Ovary (tissue), 7 donors: ENCODE measurements at regions not wholly inside any gene's neighbourhood (a gene's known extent, or its start where the extent isn't known, plus 50 kb on each side); places are given as distances from the start of the nearest gene placed in this dataset. TPM values are rescaled to one million over a fixed set of nuclear protein-coding genes. Genes with fewer than 3 reads are reported as not detected.
A peak's percentile ranks its signal among the peaks of the same experiment; 100 is the strongest.

ENCODE experiments used
- DNase-seq, 5 donors: peaks; one replicate each; pipeline ENCODE4 v3.0.0-alpha.2; 2019 to 2020
- H3K27ac ChIP-seq, 2 donors: fragments of 200-600 bp; one replicate each; pipeline versions ENCODE4 v1.5.1 to v1.8.0; 2019 to 2022
- H3K27me3 ChIP-seq: fragments of 200-600 bp; one replicate; pipeline ENCODE4 v1.8.0; 2022
- H3K36me3 ChIP-seq: fragments of 200-600 bp; sonication (generic); one replicate; pipeline ENCODE4 v1.5.1; 2019
- H3K4me1 ChIP-seq: one replicate; pipeline ENCODE4 v1.8.1; 2013; ENCODE audit warnings: mild to moderate bottlenecking, moderate library complexity; ENCODE audit not compliant: insufficient read depth
- H3K4me3 ChIP-seq: fragments of 200-600 bp; sonication (generic); one replicate; pipeline ENCODE4 v1.5.1; 2017
- H3K9me3 ChIP-seq, 2 donors: fragments of 200-600 bp in 1 of 2; sonication (generic) in 1 of 2; one replicate each; pipeline versions ENCODE4 v1.5.1 to v1.8.1; 2013 to 2019; ENCODE audit warnings: mild to moderate bottlenecking in 1 of 2, moderate library complexity in 1 of 2
- EP300 ChIP-seq: sonication (generic); formaldehyde crosslinking; IDR thresholded peaks from one replicate; pipeline ENCODE4 v1.6.1; 2017; ENCODE audit warnings: antibody characterized with exemption
- POLR2A ChIP-seq: fragments of 450-650 bp; IDR thresholded peaks from one replicate; pipeline ENCODE4 v1.6.1; 2017; ENCODE audit warnings: antibody characterized with exemption, mild to moderate bottlenecking, moderate library complexity
- WGBS, 3 donors: extraction: QIAGEN DNeasy Blood & Tissue Kit in 1 of 3; methylation state at CpG; one replicate each; pipeline versions ENCODE4 v1.1.5 to v1.1.7; 2013 to 2017; 5-methylcytosine and 5-hydroxymethylcytosine counted together
- intact Hi-C, 4 donors: fragments of 100-400 bp; cut with DNase I; formaldehyde crosslinking; loops; one replicate each; pipeline versions ENCODE4 v1.11.0 to v1.15.1; 2022 to 2023
- microRNA counts: library from miRNA; unstranded; fragments of <30 nt; microRNA quantifications from one replicate; lab custom pipeline; 2016
- microRNA-seq, 3 donors: library from miRNA; unstranded; fragments of <30 nt; microRNA quantifications; one replicate each; pipeline versions ENCODE4 to v1.2.0, GENCODE V29; 2019 to 2020
- small RNA-seq: library from RNA; depleted of rRNA; stranded (forward); fragments of <200 nt; gene quantifications from one replicate; pipeline ENCODE3, GENCODE V24; 2016
- TF ChIP-seq, protein P1 (sequence below), 3 donors: fragments of 450-650 bp in 2 of 3; fragments of 200-600 bp in 1 of 3; IDR thresholded peaks; one replicate each; pipeline versions ENCODE4 v1.5.1 to v1.8.0; 2016 to 2022; ENCODE audit warnings: antibody characterized with exemption in 3 of 3, mild to moderate bottlenecking in 1 of 3
- donor health status: DM: no; HTN: no; CAD: no; lungs with moderate emphysema.
- donor health status: DM: no; HTN: no; CAD: no.
- donor health status: Bipolar disorder and iron deficiency.
- donor health status: DM: no; HTN: no; CAD: no.
- donor health status: DM: yes; HTN: yes; CAD: no.

DNA sequence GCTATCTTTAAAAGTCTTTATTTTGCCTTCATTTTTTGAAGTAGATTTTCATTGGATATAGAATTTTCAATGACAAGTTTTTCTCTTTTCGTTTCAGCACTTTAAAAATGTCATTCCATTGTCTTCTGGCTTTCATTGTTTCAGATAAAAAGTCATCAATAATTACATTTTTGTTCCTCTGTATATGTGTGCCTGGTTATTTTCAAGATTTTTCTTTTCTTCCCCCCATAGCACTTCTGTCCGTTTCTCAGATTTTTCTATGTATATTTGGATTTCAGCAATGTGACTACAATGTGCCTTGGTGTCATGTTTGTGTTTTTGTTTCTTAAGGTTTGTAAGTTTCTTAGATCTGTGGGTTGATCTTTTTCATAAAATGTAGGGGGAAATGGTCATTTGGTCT lies 66.3 kb upstream of the HSD17B12 start:
- H3K4me1 ChIP-seq: no peaks in the 10 kb centered on the region
- no peak overlapping the region for H3K27ac ChIP-seq
- no peaks in the 10 kb centered on the region for H3K36me3 ChIP-seq
- H3K4me3 ChIP-seq: no peak overlapping the region
- TF ChIP-seq EP300 (no peak), POLR2A (no peak)
- TF ChIP-seq, protein P1, sequence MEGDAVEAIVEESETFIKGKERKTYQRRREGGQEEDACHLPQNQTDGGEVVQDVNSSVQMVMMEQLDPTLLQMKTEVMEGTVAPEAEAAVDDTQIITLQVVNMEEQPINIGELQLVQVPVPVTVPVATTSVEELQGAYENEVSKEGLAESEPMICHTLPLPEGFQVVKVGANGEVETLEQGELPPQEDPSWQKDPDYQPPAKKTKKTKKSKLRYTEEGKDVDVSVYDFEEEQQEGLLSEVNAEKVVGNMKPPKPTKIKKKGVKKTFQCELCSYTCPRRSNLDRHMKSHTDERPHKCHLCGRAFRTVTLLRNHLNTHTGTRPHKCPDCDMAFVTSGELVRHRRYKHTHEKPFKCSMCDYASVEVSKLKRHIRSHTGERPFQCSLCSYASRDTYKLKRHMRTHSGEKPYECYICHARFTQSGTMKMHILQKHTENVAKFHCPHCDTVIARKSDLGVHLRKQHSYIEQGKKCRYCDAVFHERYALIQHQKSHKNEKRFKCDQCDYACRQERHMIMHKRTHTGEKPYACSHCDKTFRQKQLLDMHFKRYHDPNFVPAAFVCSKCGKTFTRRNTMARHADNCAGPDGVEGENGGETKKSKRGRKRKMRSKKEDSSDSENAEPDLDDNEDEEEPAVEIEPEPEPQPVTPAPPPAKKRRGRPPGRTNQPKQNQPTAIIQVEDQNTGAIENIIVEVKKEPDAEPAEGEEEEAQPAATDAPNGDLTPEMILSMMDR (IDR thresholded peaks at IDR 0.05): no peak
- H3K27me3 ChIP-seq: no peaks in the 10 kb centered on the region
- intact Hi-C loops: no loop called here
- no peak for DNase-seq
- WGBS, 3 donors: 72 to 79% (median 73%) methylated on average over 2 of the region's 2 CpGs
- H3K9me3 ChIP-seq: no peaks in the 10 kb centered on the region

DNA sequence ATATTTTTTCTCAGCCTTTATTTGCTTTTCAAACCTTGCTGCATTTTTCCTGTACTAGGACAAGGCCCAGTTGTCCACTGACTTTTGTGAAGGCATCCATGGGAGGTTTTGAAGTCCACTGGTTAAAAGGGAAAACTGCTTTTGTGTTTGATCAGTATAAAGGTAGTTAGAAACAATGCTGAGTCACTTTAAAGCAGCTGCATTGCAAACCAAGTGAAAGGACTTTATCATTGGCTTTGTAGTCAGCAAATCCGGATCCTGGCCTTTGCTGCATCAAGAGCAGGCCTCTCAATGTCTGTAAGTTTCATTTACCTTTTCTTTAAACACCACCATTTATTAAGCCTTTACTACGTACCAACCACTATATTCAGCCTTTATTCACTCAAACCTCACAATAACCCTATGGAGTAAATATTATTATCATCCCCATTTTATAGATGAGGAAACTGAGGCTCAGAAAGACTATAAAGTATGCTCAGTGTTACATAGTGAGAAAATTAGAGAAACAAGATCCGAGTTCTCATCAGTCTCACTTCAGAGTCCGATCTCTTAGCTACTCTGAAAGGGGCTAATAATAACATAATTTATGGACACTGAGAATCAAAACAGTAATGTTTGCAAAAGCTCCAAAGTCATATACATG lies 60.6 kb upstream of the HSD17B12 start:
- H3K36me3 ChIP-seq: no peaks in the 10 kb centered on the region
- 81 to 92% (median 81%) methylated on average over 4 of the region's 4 CpGs for WGBS, 3 donors
- TF ChIP-seq, protein P1 (IDR thresholded peaks at IDR 0.05): no peak
- TF ChIP-seq EP300 (no peak), POLR2A (no peak)
- no peak overlapping the region for H3K4me3 ChIP-seq
- intact Hi-C loops: no loop called here
- H3K27ac ChIP-seq: no peak overlapping the region
- no peaks in the 10 kb centered on the region for H3K27me3 ChIP-seq
- no peaks in the 10 kb centered on the region for H3K9me3 ChIP-seq
- DNase-seq: no peak
- H3K4me1 ChIP-seq: no peaks in the 10 kb centered on the region

DNA sequence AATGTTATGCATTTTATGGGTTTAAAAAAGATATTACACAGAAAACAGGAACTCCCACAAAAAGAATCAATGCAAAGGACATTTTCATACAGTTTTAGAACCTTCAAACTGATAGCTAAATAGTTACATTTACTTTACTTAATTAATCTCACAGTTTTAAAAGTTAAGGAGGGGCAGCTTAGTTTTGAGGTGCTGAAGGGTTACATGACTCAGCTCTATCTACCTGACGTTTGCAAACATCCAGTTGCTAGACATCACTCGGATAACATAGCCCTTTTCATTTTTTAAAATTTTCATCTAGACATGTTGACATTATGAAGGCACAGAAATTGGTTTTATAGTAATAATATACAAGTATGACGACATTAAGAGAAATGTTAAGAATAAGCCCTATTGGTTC lies 53.7 kb upstream of the HSD17B12 start:
- H3K4me3 ChIP-seq: no peak overlapping the region
- intact Hi-C loops: no loop called here
- H3K36me3 ChIP-seq: no peaks in the 10 kb centered on the region
- 49 to 61% (median 50%) methylated on average over 3 of the region's 3 CpGs for WGBS, 3 donors
- no peaks in the 10 kb centered on the region for H3K9me3 ChIP-seq
- DNase-seq: no peak
- H3K27me3 ChIP-seq: no peaks in the 10 kb centered on the region
- TF ChIP-seq EP300 (no peak), POLR2A (no peak)
- TF ChIP-seq, protein P1 (IDR thresholded peaks at IDR 0.05): no peak
- no peak overlapping the region for H3K27ac ChIP-seq
- H3K4me1 ChIP-seq: no peaks in the 10 kb centered on the region

MicroRNAs encoded in the stretch of these regions (microRNA counts, 767-probe panel; counts per million panel counts)
- microRNA hsa-miR-129-2-3p (lab: Ali Mortazavi, UCI) (2,440 counts per million, percentile 83 among the panel's probes with 10 or more counts), microRNA hsa-miR-129-5p (lab: Ali Mortazavi, UCI) (530 counts per million, percentile 78 among the panel's probes with 10 or more counts), microRNA hsa-miR-670 (lab: Ali Mortazavi, UCI) (530 counts per million, percentile 78 among the panel's probes with 10 or more counts)

Small RNAs in the stretch of these regions (microRNA-seq; reads per million reads assigned to microRNA genes)
- 7.3 to 14.0 (median 8.4) reads per million in 3 donors for gene MIR129-2
- 0.71 to 3.0 (median 1.7) reads per million in 3 donors for gene MIR670

Small RNAs in the stretch of these regions (small RNA-seq; reads per million reads assigned to genes)
- not detected for gene MIR129-2
- not detected for gene MIR670
